A549 (cell line): ENCODE measurements at regions not wholly inside any gene's neighbourhood (a gene's known extent, or its start where the extent isn't known, plus 50 kb on each side); places are given as distances from the start of the nearest gene placed in this dataset.

Source experiments
- BCL3 ChIP-seq: fragments of >200 bp; sonication (Bioruptor Twin); formaldehyde crosslinking; IDR thresholded peaks from 3 replicates; pipeline ENCODE4 v1.6.1; 2016
- CBX8 ChIP-seq: fragments of 200-600 bp; sonication (generic); IDR thresholded peaks from 2 replicates; pipeline ENCODE4 v1.6.1; 2016
- CTCF ChIP-seq: fragments of >200 bp; sonication (Bioruptor Twin); formaldehyde crosslinking; IDR thresholded peaks from 3 replicates; pipeline ENCODE4 v1.5.1; 2016
- EP300 ChIP-seq, 2 experiments: fragments of >200 bp; sonication (Bioruptor Twin); formaldehyde crosslinking; IDR thresholded peaks; 2 replicates in 1 of 2; 3 replicates in 1 of 2; pipeline ENCODE4 v1.6.1; 2016 to 2017
- FOSL2 ChIP-seq, 2 experiments: fragments of 450-650 bp in 1 of 2; fragments of >200 bp in 1 of 2; sonication (Bioruptor Twin) in 1 of 2; formaldehyde crosslinking; IDR thresholded peaks; 2 replicates each; pipeline versions ENCODE4 v1.5.0 to v1.6.1; 2016 to 2020; ENCODE audit warnings: mild to moderate bottlenecking in 1 of 2, moderate library complexity in 1 of 2
- HOXA7 ChIP-seq: fragments of 250-450 bp; sonication (Bioruptor Pico); IDR thresholded peaks from 2 replicates; pipeline ENCODE4 v1.5.0; 2020; ENCODE audit warnings: mild to moderate bottlenecking, moderate library complexity
- JUNB ChIP-seq: fragments of >200 bp; sonication (Bioruptor Twin); formaldehyde crosslinking; IDR thresholded peaks from 2 replicates; pipeline ENCODE4 v1.6.1; 2016
- KDM1A ChIP-seq: fragments of 200-600 bp; sonication (generic); IDR thresholded peaks from 2 replicates; pipeline ENCODE4 v1.6.1; 2016; ENCODE audit warnings: low read depth, mild to moderate bottlenecking
- KDM5A ChIP-seq: fragments of 200-600 bp; sonication (generic); IDR thresholded peaks from 2 replicates; pipeline ENCODE4 v1.6.1; 2016; ENCODE audit warnings: antibody characterized with exemption, mild to moderate bottlenecking
- MAZ ChIP-seq: fragments of 150-350 bp; IDR thresholded peaks from 2 replicates; pipeline ENCODE4 v1.6.1; 2014; ENCODE audit warnings: antibody characterized with exemption, low read depth, low read length, borderline replicate concordance
- PBX3 ChIP-seq: IDR thresholded peaks from 2 replicates; pipeline ENCODE4 v1.6.1; 2012
- PHF8 ChIP-seq: fragments of 200-600 bp; sonication (generic); IDR thresholded peaks from 2 replicates; pipeline ENCODE4 v1.6.1; 2016; ENCODE audit warnings: low read depth, mild to moderate bottlenecking, antibody characterized with exemption, moderate library complexity, borderline replicate concordance
- POLR2A ChIP-seq: IDR thresholded peaks from 2 replicates; pipeline ENCODE4 v1.6.1; 2012; ENCODE audit warnings: mild to moderate bottlenecking, low read length
- SREBF2 ChIP-seq: fragments of 450-650 bp; IDR thresholded peaks from 2 replicates; pipeline ENCODE4 v1.6.1; 2014; ENCODE audit warnings: mild to moderate bottlenecking, moderate library complexity

GRCh38 chr16:52141871-52142270 is 405.1 kb downstream of the TOX3 start:
- no peak for TF ChIP-seq CTCF
- no peak for TF ChIP-seq HOXA7 (CRISPR knock-in tag)
- no peak for TF ChIP-seq PBX3
- no peak for TF ChIP-seq EP300 (IDR thresholded peaks at IDR 0.05)
- TF ChIP-seq JUNB = no peak
- TF ChIP-seq POLR2A = no peak
- no peak for TF ChIP-seq SREBF2
- no peak for TF ChIP-seq KDM1A
- TF ChIP-seq FOSL2 (IDR thresholded peaks at IDR 0.05) = no peak
- no peak for TF ChIP-seq FOSL2 (CRISPR knock-in tag; IDR thresholded peaks at IDR 0.05)
- TF ChIP-seq PHF8 = no peak
- no peak for TF ChIP-seq BCL3
- TF ChIP-seq KDM5A = no peak
- TF ChIP-seq MAZ = no peak
- TF ChIP-seq CBX8 = no peak
